Activated T-cell treated with anti-CD3 and anti-CD28 coated beads for 48 hours (primary cell): ENCODE measurements at regions not wholly inside any gene's neighbourhood (a gene's known extent, or its start where the extent isn't known, plus 50 kb on each side); places are given as distances from the start of the nearest gene placed in this dataset.

Source experiments
- DNase-seq: peaks from one replicate; pipeline ENCODE4 v3.0.0-alpha.2; 2020; ENCODE audit warnings: low read depth

GRCh38 chr21:16644685-16645084 lies 868.2 kb upstream of the CXADR start:
- no peak for DNase-seq

- no peak for DNase-seq
These were observed 862.0 kb upstream of the CXADR start for GRCh38 chr21:16650714-16651366.

GRCh38 chr21:16651956-16652355 lies 860.9 kb upstream of the CXADR start:
- DNase-seq: no peak

- DNase-seq: no peak
These were observed 849.4 kb upstream of the CXADR start for GRCh38 chr21:16663436-16663835.

GRCh38 chr21:16667395-16667794 lies 845.4 kb upstream of the CXADR start:
- no peak for DNase-seq

DNA sequence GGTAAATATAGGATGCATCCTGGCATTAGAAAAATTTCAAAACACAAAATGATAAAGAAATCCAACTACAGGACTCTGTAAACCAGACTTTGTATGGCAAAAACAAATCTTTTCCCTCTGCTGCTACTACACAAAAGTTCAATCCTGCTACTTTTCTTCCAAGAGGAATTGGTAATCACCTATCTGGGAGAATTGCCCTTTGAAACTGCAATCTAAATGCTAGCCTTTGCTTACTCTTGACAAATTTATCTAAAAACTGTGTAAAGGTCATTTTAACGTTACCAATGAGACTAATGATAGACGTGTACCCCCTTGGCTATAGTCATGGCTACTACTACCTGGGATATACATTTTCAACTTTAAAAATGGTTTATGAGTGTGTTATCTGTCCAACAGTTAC lies 837.9 kb upstream of the CXADR start:
- DNase-seq: no peak

GRCh38 chr21:16676391-16676790 lies 836.5 kb upstream of the CXADR start:
- DNase-seq: no peak

GRCh38 chr21:16678429-16679160 lies 834.2 kb upstream of the CXADR start:
- DNase-seq: no peak

- DNase-seq: no peak
These were observed 817.8 kb upstream of the CXADR start for GRCh38 chr21:16695074-16695473.

- DNase-seq: no peak
These were observed 805.6 kb upstream of the CXADR start for GRCh38 chr21:16707274-16707673.

- DNase-seq: no peak
These were observed 804.6 kb upstream of the CXADR start for GRCh38 chr21:16708101-16708835.

GRCh38 chr21:16709866-16710550 lies 802.8 kb upstream of the CXADR start:
- no peak for DNase-seq

GRCh38 chr21:16711757-16712156 lies 801.1 kb upstream of the CXADR start:
- DNase-seq: no peak

DNA sequence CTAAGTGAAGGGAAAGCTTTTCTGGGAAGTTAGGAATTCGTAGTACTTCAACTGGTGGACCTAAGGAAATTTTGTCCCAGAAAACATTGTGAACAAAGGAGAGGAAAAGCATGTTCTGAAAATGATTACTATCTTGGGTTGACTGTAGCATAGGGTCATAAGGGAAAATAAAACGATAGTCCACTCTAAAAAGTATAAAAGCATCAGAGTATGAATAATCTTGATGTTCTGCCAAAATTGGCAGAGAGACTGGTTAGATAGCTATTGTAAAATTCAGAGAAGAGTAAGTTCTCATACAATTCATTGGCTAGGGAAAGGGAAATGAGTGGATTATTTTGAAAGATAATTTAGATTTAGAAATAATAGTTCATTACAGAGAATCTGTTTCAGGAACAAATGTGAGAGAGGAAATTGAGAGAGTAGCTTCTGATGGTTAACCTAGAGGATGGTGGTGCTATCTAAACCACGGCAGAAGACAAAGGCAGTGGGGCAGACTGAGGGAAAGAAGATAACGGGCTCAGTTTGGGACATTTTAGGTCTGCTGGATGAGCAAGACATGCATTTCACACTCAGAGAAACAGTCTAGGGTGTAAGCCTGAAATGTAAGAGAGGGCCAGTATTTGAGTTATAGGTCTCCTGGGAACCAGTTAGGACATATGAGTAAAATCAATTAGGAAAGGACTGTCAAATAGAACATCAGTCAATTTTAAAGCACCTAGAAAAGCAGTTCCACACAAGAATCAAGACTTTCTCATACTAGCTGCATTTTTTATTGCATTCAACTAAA lies 799.3 kb upstream of the CXADR start:
- no peak for DNase-seq

DNA sequence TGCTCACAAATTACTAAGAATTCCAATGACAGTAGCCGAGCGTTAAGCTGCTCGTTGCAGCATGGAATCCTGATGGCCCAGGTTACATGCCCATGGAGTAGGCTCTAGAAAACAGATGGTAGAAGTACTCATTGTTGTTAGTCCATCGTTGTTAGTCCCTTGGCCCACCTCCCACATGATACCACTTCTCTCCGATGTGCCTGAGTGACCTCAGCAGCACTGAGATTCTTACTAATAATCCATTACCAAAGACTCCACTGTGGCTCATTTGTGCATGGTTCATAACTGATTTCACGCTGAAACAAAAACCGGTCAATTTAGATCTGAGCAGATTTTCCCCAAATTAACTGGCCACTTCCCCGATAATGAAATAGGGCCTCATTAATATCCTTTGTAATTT lies 772.3 kb upstream of the CXADR start:
- no peak for DNase-seq

DNA sequence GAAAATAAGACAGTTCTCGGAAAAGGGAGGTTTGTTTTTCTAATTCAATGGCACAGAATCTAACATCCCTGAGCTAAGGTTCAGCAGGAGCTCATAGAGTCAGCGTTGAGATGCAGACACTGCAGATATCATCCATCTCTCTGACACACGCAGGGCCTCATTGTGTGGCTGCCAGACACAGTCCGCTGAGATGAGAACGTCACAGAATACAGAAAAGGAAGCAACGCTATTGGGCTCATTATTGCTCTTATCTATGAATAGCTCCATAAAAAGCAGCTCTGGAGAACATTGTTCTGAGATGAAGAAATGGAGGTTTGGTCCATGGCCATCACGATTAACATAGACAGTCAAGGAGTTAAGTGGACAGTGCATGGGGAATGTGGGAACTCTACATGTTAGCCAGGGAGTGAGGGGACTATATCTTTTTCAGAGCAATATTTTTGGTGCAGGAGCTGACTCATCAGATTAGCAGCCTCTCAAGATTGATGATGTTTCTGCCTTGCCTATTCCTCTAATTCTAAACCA lies 771.6 kb upstream of the CXADR start:
- DNase-seq: no peak

GRCh38 chr21:16742131-16742641 lies 770.7 kb upstream of the CXADR start:
- no peak for DNase-seq

DNA sequence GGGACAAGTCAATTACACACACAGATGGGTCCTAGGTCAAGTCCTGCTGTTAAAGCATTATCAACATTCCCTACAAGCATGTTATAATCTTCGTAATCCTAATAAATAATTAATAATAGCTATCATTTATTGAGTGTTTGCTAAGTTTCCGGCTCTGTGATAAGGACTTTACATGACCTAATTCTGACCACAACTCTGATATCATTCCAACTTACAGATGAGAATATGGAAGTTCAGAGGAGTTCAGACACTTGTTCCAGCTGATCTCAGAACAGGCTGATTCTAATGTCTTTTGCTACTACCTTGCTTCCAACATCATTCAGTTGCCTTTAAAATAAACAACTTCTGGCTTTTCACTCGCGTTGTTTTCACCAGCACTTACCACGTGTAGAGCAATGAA lies 770.1 kb upstream of the CXADR start:
- no peak for DNase-seq

- no peak for DNase-seq
These were observed 769.5 kb upstream of the CXADR start for GRCh38 chr21:16743317-16743716.

GRCh38 chr21:16750926-16751325 lies 761.9 kb upstream of the CXADR start:
- no peak for DNase-seq
